Neuronal stem cell (in vitro differentiated cells): ENCODE measurements at regions not wholly inside any gene's neighbourhood (a gene's known extent, or its start where the extent isn't known, plus 50 kb on each side); places are given as distances from the start of the nearest gene placed in this dataset.
A peak's percentile ranks its signal among the peaks of the same experiment; 100 is the strongest.

Experiments used
- DNase-seq: peaks from one replicate; pipeline ENCODE4 v3.0.0-alpha.2; 2013; ENCODE audit warnings: low spot score
- H2AFZ ChIP-seq: one replicate; pipeline ENCODE4 v1.6.1; 2013; ENCODE audit warnings: mild to moderate bottlenecking, low read length, inconsistent platforms
- H2AK5ac ChIP-seq: 2 replicates; pipeline ENCODE4 v1.6.1; 2013; ENCODE audit warnings: low read depth, mild to moderate bottlenecking, inconsistent platforms, low read length, moderate library complexity, mixed read lengths
- H2BK120ac ChIP-seq: 2 replicates; pipeline ENCODE4 v1.6.1; 2013; ENCODE audit warnings: low read depth, mild to moderate bottlenecking, inconsistent platforms, low read length, moderate library complexity, mixed read lengths
- H2BK12ac ChIP-seq: one replicate; pipeline ENCODE4 v1.6.1; 2013; ENCODE audit warnings: low read length, inconsistent platforms
- H2BK15ac ChIP-seq: 2 replicates; pipeline ENCODE4 v1.6.1; 2013; ENCODE audit warnings: mild to moderate bottlenecking, low read length, inconsistent platforms, mixed read lengths
- H2BK5ac ChIP-seq: one replicate; pipeline ENCODE4 v1.6.1; 2013; ENCODE audit warnings: inconsistent platforms, mild to moderate bottlenecking, low read length, moderate library complexity
- H3K14ac ChIP-seq: one replicate; pipeline ENCODE4 v1.6.1; 2013; ENCODE audit warnings: low read length, inconsistent platforms
- H3K18ac ChIP-seq: 2 replicates; pipeline ENCODE4 v1.6.1; 2013; ENCODE audit warnings: low read length, inconsistent platforms
- H3K23ac ChIP-seq: 2 replicates; pipeline ENCODE4 v1.6.1; 2013; ENCODE audit warnings: low read depth, mild to moderate bottlenecking, mixed read lengths, low read length, inconsistent platforms; ENCODE audit not compliant: poor library complexity
- H3K27ac ChIP-seq: replicated peaks from 3 replicates; pipeline ENCODE4 v1.5.1; 2013; ENCODE audit warnings: low read length, inconsistent platforms
- H3K27me3 ChIP-seq, 3 experiments: 2 replicates each; pipeline ENCODE4 v1.6.1; 2013; ENCODE audit warnings: low read length in 3 of 3, mild to moderate bottlenecking in 2 of 3, inconsistent platforms in 1 of 3, low read depth in 1 of 3, mixed read lengths in 1 of 3, moderate library complexity in 1 of 3; ENCODE audit not compliant: control insufficient read depth in 3 of 3, insufficient read depth in 3 of 3
- H3K36me3 ChIP-seq, 2 donors: replicated peaks in 1 of 2; 2 replicates each; pipeline ENCODE4 v1.6.1; 2013; ENCODE audit warnings: low read length in 2 of 2; ENCODE audit not compliant: control insufficient read depth in 2 of 2, insufficient read depth in 2 of 2
- H3K4ac ChIP-seq: 2 replicates; pipeline ENCODE4 v1.6.1; 2013; ENCODE audit warnings: inconsistent platforms, mild to moderate bottlenecking, low read length, moderate library complexity
- H3K4me1 ChIP-seq, 2 donors: 1 replicate in 1 of 2; 2 replicates in 1 of 2; pipeline ENCODE4 v1.6.1; 2013; ENCODE audit warnings: low read length in 2 of 2, low read depth in 1 of 2; ENCODE audit not compliant: control insufficient read depth in 2 of 2, insufficient read depth in 1 of 2
- H3K4me2 ChIP-seq: one replicate; pipeline ENCODE4 v1.6.1; 2013; ENCODE audit warnings: mild to moderate bottlenecking, low read length, inconsistent platforms; ENCODE audit not compliant: insufficient read depth, poor library complexity, severe bottlenecking
- H3K4me3 ChIP-seq, 2 donors: 2 replicates each; pipeline ENCODE4 v1.5.1; 2013; ENCODE audit warnings: low read length in 2 of 2, mild to moderate bottlenecking in 2 of 2, inconsistent platforms in 1 of 2, moderate library complexity in 1 of 2
- H3K79me1 ChIP-seq: one replicate; pipeline ENCODE4 v1.6.1; 2013; ENCODE audit warnings: low read depth, mild to moderate bottlenecking, inconsistent platforms, low read length, moderate library complexity
- H3K9ac ChIP-seq: one replicate; pipeline ENCODE4 v1.6.1; 2013; ENCODE audit warnings: mild to moderate bottlenecking, low read depth, low read length, inconsistent platforms; ENCODE audit not compliant: poor library complexity
- H3K9me3 ChIP-seq, 2 donors: replicated peaks in 1 of 2; 2 replicates each; pipeline versions ENCODE3 to v1.6.1; 2013; ENCODE audit warnings: low read length in 2 of 2, mild to moderate bottlenecking in 2 of 2, inconsistent platforms in 1 of 2, low read depth in 1 of 2, mixed read lengths in 1 of 2, moderate library complexity in 1 of 2; ENCODE audit not compliant: control insufficient read depth in 2 of 2, insufficient read depth in 1 of 2
- H4K8ac ChIP-seq: one replicate; pipeline ENCODE4 v1.6.1; 2013; ENCODE audit warnings: low read depth, mild to moderate bottlenecking, inconsistent platforms, low read length, moderate library complexity
- H4K91ac ChIP-seq: one replicate; pipeline ENCODE4 v1.6.1; 2013; ENCODE audit warnings: low read length, low read depth, mild to moderate bottlenecking, inconsistent platforms; ENCODE audit not compliant: poor library complexity
- WGBS, 2 donors: extraction: QIAGEN DNeasy Blood & Tissue Kit; methylation state at CpG; one replicate each; pipeline ENCODE4 v1.1.7; 2013; ENCODE audit warnings: missing lambda C conversion rate in 2 of 2, mixed read lengths in 1 of 2; ENCODE audit not compliant: insufficient read length in 2 of 2, insufficient replicate concordance in 1 of 2; ENCODE audit errors: extremely low coverage in 2 of 2; 5-methylcytosine and 5-hydroxymethylcytosine counted together

- no peak overlapping the region for H2AFZ ChIP-seq
- H4K91ac ChIP-seq = no peak overlapping the region
- H4K8ac ChIP-seq = no peak overlapping the region
- no peak overlapping the region for H2BK5ac ChIP-seq
- H3K14ac ChIP-seq = no peak overlapping the region
- H2BK120ac ChIP-seq = no peak overlapping the region
- no CpG with 5 or more reads among the region's 4 CpGs for WGBS, 2 donors
- H3K9me3 ChIP-seq = no peaks in the 10 kb centered on the region
- H2BK12ac ChIP-seq = no peak overlapping the region
- H3K79me1 ChIP-seq = no peaks in the 10 kb centered on the region
- no peaks in the 10 kb centered on the region for H3K36me3 ChIP-seq
- H3K18ac ChIP-seq = no peak overlapping the region
- no peaks in the 10 kb centered on the region for H3K4me1 ChIP-seq
- no peak for DNase-seq
- H3K4ac ChIP-seq = no peak overlapping the region
- no peak overlapping the region for H2BK15ac ChIP-seq
- no peak overlapping the region for H3K4me2 ChIP-seq
- H3K27ac ChIP-seq = no peak overlapping the region
- H3K4me3 ChIP-seq = no peak overlapping the region
- H3K9ac ChIP-seq = no peak overlapping the region
- no peak overlapping the region for H2AK5ac ChIP-seq
- no peak overlapping the region for H3K23ac ChIP-seq
- H3K27me3 ChIP-seq = no peaks in the 10 kb centered on the region
Measured at GRCh38 chr4:151842430-151843079, 81.7 kb upstream of the GATB start.

GRCh38 chr4:151841107-151841506 lies 80.3 kb upstream of the GATB start:
- Histone ChIP-seq H3K27ac (no peak overlapping the region), H3K18ac (peak overlapping the region; percentile 71), H3K23ac (no peak overlapping the region), H2BK15ac (no peak overlapping the region), H3K4me1 (no peaks in the 10 kb centered on the region), H3K27me3 (no peaks in the 10 kb centered on the region), H2AFZ (no peak overlapping the region), H3K79me1 (no peaks in the 10 kb centered on the region), H2BK12ac (no peak overlapping the region), H3K14ac (peak overlapping the region; percentile 94), H3K9ac (no peak overlapping the region), H3K36me3 (no peaks in the 10 kb centered on the region), H2AK5ac (no peak overlapping the region), H4K91ac (no peak overlapping the region), H2BK120ac (no peak overlapping the region), H2BK5ac (no peak overlapping the region), H3K9me3 (no peaks in the 10 kb centered on the region), H4K8ac (no peak overlapping the region), H3K4ac (no peak overlapping the region), H3K4me2 (no peak overlapping the region), H3K4me3 (no peak overlapping the region)
- DNase-seq = no peak
- WGBS, 2 donors = no CpG with 5 or more reads among the region's 10 CpGs

DNA sequence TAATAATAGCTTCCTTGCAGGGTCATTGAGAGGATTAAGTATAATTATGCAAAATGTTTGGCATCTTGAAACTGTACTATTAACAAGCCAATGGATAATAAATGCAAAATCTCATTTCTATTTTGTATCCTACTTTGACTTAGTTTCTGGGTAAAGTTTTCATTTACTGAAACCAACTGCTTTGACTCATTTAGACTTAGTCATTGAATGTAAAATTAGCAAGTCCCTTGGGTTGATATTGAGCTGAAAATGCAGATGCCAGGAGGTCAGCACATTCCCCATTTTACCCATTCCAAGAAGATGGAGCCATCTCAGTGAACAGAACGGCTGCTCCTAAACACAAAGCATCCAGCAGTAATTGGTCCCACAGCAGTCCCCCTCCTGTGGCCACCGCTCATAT lies 74.7 kb upstream of the GATB start:
- no peaks in the 10 kb centered on the region for H3K4me1 ChIP-seq
- H3K79me1 ChIP-seq = no peaks in the 10 kb centered on the region
- no peak overlapping the region for H2AFZ ChIP-seq
- H3K23ac ChIP-seq = no peak overlapping the region
- H4K8ac ChIP-seq = no peak overlapping the region
- H2BK120ac ChIP-seq = no peak overlapping the region
- no peak overlapping the region for H4K91ac ChIP-seq
- no peak overlapping the region for H2BK12ac ChIP-seq
- no peak overlapping the region for H2BK5ac ChIP-seq
- H3K9ac ChIP-seq = no peak overlapping the region
- H3K18ac ChIP-seq = no peak overlapping the region
- no peaks in the 10 kb centered on the region for H3K9me3 ChIP-seq
- H2BK15ac ChIP-seq = no peak overlapping the region
- H2AK5ac ChIP-seq = no peak overlapping the region
- no peak overlapping the region for H3K4ac ChIP-seq
- no peak overlapping the region for H3K4me2 ChIP-seq
- no peak overlapping the region for H3K27ac ChIP-seq
- no peaks in the 10 kb centered on the region for H3K27me3 ChIP-seq
- WGBS, 2 donors = no CpG with 5 or more reads among the region's 2 CpGs
- no peaks in the 10 kb centered on the region for H3K36me3 ChIP-seq
- H3K14ac ChIP-seq = no peak overlapping the region
- no peak overlapping the region for H3K4me3 ChIP-seq
- DNase-seq = no peak

DNA sequence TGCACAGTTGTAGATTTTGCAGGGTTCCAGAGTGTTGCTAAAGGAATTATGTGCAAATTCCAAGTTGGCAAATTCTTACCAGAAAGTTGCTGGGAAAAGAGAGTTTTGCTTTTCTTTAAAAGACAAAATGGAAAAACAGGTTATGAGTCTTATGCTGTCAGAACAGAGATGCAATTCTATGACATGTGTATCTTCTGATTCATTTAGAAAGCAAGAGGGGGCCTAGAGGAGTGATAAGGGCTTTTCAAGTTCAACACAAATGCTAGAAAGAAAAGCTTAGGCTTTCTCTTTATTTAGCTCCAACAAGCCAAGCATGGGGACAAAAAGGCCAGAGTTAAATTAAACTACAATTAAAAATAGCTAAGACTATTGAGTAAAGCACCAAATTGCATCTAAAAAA lies 72.4 kb upstream of the GATB start:
- no peak overlapping the region for H3K14ac ChIP-seq
- no peak for DNase-seq
- H3K9ac ChIP-seq = no peak overlapping the region
- H3K9me3 ChIP-seq = no peaks in the 10 kb centered on the region
- no peaks in the 10 kb centered on the region for H3K27me3 ChIP-seq
- H3K4me3 ChIP-seq = no peak overlapping the region
- H3K4me2 ChIP-seq = no peak overlapping the region
- no peak overlapping the region for H2AK5ac ChIP-seq
- no peak overlapping the region for H2AFZ ChIP-seq
- H3K4me1 ChIP-seq = no peaks in the 10 kb centered on the region
- no peak overlapping the region for H4K8ac ChIP-seq
- no peak overlapping the region for H4K91ac ChIP-seq
- no peak overlapping the region for H3K4ac ChIP-seq
- H2BK5ac ChIP-seq = no peak overlapping the region
- H3K23ac ChIP-seq = no peak overlapping the region
- no peak overlapping the region for H3K27ac ChIP-seq
- no peak overlapping the region for H2BK12ac ChIP-seq
- H2BK120ac ChIP-seq = no peak overlapping the region
- no peak overlapping the region for H3K18ac ChIP-seq
- no peaks in the 10 kb centered on the region for H3K36me3 ChIP-seq
- H3K79me1 ChIP-seq = no peaks in the 10 kb centered on the region
- H2BK15ac ChIP-seq = no peak overlapping the region
